ENCODE measurements at regions not wholly inside any gene's neighbourhood (a gene's known extent, or its start where the extent isn't known, plus 50 kb on each side); places are given as distances from the start of the nearest gene placed in this dataset.

DNA sequence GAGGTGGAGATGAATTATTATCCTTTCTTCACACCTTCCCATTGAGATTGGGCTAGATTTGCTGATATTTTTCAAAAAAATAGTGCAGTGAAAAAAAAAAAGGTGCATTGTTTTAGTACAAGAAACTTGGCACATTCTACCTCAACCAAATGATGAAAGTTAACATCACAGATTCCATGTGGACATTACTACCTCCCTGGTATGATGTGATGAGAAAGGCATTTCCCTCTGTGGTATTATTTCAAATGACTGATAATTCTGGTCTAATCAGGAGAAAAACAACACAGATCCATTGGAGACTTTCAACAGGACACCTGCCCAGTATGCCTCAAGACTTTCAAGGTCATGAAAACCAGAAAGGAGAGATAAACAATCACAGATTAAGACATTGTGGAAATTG is 313.4 kb downstream of the BCHE start:
- TF ChIP-seq POLR2A (IDR thresholded peaks at IDR 0.05): no peak
- TF ChIP-seq, protein P1, sequence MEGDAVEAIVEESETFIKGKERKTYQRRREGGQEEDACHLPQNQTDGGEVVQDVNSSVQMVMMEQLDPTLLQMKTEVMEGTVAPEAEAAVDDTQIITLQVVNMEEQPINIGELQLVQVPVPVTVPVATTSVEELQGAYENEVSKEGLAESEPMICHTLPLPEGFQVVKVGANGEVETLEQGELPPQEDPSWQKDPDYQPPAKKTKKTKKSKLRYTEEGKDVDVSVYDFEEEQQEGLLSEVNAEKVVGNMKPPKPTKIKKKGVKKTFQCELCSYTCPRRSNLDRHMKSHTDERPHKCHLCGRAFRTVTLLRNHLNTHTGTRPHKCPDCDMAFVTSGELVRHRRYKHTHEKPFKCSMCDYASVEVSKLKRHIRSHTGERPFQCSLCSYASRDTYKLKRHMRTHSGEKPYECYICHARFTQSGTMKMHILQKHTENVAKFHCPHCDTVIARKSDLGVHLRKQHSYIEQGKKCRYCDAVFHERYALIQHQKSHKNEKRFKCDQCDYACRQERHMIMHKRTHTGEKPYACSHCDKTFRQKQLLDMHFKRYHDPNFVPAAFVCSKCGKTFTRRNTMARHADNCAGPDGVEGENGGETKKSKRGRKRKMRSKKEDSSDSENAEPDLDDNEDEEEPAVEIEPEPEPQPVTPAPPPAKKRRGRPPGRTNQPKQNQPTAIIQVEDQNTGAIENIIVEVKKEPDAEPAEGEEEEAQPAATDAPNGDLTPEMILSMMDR (IDR thresholded peaks at IDR 0.05): no peak
- no peak for TF ChIP-seq POLR2AphosphoS5 (IDR thresholded peaks at IDR 0.05)
- no peak for TF ChIP-seq EP300 (IDR thresholded peaks at IDR 0.05)

All from suprapubic skin (tissue), 4 donors.